A172 (cell line): ENCODE measurements at regions not wholly inside any gene's neighbourhood (a gene's known extent, or its start where the extent isn't known, plus 50 kb on each side); places are given as distances from the start of the nearest gene placed in this dataset.

Source experiments
- DNase-seq: peaks from one replicate; pipeline ENCODE4 v3.0.0-alpha.2; 2015; ENCODE audit warnings: low spot score

DNA sequence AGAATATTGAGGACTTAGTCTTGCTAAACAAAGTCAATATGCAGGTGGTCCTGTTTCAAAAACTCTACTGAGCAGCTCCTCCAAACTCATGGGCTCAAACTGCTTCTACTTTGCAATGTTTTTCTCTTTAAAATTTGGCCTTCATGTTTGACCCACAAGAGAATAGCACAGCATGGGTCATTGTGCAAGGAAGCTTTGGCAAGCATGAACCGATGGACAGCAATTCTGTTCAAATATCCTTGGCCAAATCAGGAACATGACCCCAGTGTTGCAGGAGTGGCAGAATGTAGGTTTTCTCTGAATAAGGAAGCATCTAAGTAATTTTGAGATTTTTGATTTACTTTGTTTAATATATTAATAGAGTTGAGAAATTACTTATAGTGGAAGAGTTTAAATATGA lies 477.9 kb downstream of the KCNJ3 start:
- no peak for DNase-seq

DNA sequence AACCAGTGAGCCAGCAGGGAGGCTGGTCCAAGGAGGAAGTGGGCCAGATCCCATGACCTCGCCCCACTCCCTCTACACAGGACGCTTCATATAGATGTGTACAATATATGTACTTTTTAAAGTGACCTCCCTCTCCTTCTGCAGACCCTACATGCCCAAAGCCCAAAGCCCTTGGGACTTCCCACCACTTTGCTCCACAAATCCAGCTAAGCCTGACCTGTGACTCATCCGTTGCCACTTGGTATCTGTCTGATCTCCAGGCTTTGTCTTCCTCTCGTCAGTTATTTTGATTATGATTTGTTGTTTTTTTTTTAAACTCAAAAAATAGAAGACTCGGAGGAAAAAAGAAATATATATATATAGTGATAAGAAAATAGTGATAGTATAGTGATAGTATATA lies 470.8 kb downstream of the KCNJ3 start:
- peak; percentile 50 for DNase-seq

DNA sequence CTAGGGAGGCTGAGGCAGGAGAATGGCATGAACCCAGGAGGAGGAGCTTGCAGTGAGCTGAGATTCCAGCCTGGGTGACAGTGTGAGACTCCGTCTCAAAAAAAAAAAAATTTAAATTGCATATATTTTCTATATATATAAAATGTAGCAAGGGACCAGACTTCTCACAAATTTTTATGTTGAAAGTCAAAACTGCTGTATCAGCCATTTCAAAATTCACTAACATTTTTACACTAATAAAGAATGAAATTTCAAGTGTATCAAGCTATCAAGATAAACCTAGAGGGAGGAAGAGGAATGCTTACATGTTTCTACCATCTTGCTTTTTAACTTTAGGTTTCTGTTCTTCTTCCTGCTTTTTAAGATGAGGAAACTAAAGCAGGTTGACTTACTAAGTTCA lies 464.0 kb downstream of the KCNJ3 start:
- no peak for DNase-seq

DNA sequence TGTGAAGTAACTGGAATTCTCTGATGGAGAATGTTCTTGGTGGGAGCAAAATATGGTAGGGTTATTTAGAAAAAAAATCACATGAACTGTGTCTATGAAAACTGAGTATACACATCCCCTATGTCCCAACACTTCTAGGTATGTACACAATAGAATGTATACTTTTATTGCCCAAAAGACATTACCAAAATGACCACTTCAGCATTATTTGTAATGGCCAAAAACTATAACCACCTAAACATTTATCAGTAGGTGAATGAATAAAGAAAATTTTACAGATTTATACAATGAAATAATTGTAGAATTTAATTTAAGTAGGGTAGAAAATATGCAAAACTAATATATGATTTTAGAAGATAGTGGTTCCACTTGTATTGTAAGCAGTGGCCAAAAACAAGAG lies 462.8 kb downstream of the KCNJ3 start:
- no peak for DNase-seq

DNA sequence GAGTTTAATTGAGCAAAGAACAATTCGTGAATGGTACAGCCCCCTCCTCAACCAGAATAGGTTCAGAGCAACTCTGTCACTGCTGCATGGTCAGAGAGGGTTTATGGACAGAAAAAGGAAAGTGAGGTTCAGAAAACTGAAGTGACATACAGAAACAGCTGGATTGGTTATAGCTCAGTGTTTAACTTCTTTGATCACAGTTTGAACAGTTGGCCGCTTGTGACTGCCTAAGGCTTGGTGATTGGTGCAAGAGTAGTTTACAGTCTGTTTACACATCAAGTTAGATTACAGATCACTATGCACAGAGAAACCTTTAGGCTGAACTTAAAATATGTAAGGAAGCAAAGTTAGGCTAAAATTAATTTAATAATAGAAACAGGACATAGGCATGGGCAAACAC lies 459.2 kb downstream of the KCNJ3 start:
- DNase-seq: no peak

DNA sequence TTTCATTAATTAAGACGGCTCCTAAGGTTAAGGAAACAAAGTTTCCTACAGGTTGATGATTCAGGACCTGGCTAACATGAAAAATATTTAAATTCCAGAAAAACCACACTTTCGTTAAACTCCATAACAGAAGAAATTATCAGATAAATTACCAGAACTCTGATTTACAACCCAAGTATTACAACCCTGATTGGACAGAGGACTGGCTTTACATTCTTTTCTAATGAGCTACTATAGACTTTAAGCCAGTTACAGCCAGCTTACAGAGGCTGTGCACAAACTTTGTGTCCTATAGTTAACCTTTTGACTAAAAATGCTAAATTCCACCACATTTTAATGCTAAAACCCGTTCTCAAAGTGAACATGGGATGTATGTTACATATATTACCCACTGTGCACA lies 458.6 kb downstream of the KCNJ3 start:
- peak; percentile 85 for DNase-seq

DNA sequence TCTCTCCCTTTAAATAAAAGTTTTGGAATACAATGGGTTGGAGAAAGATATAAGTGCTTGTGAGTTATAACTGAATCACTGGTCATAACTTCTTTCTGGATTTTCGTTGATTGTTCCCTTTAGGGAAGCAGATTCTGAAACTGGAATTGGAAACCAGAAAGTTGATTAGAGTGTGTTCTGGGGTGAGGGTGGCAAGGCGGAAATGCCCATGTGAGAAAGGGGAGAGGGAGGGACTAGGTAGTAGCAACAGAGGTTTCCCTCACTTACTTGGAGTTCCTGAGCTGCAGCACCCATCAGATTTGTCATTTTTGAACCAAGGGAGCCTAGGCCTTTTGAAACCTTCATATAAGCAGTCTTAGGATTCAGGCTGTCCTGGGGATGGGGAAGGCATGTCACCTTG lies 453.4 kb downstream of the KCNJ3 start:
- DNase-seq: no peak

DNA sequence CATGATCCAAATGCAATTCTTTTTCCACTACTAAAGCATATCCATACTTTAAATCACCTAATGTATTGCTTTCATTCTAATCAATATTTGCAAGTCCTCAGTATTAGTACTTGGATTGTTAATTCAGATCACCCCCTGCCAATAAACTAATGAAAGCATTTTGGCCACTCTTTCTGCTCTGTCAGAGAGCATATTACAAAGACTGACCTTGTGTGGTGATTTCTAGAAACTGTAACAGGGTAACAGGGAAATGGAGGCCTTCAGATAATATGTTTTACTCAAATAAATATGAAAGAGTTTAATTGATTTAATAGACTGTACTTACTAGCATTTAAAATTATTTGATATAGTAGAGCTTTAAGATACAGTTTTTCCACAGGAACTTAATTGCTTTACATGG lies 453.0 kb downstream of the KCNJ3 start:
- DNase-seq: no peak

DNA sequence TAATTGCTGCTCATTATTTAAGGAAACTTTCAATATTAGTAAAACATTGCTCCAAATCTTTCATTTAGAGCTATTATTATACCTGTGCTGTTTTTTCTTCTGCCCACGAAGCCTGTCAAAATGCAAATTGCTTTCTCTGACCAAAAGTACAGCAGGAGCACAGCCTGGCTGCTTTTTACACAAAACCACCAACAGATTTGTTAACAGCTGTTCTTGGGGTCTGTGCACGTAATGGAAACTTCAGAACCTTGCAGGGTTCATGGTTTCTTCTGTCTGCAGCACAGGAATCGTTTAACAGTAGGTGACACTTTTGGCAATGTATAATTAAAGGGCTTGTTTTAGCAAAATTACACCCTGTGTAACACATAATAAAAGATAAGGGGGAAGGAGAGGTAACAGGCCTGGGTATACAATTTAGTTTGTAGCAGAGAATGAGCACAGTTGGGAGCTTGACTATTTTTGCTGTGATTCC lies 447.3 kb downstream of the KCNJ3 start:
- no peak for DNase-seq

DNA sequence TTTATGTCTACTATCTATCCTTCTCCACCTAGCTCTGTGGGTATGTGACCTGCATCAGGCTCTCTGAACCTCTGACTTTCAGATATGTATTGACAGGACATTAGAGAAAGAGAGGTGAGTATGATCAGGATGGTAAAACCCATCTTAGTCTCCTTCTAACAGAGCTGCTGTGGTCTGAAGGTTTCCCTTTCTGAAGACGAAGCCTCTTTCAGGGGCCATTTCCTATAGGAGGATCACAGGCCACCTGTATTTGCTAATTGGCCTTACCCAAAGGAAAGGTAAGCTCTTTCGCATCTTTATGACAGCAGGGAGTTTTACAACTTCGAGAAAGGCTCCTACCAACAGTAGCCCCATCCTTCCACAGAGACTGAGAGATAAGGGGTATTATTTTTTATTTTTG lies 442.9 kb downstream of the KCNJ3 start:
- no peak for DNase-seq

DNA sequence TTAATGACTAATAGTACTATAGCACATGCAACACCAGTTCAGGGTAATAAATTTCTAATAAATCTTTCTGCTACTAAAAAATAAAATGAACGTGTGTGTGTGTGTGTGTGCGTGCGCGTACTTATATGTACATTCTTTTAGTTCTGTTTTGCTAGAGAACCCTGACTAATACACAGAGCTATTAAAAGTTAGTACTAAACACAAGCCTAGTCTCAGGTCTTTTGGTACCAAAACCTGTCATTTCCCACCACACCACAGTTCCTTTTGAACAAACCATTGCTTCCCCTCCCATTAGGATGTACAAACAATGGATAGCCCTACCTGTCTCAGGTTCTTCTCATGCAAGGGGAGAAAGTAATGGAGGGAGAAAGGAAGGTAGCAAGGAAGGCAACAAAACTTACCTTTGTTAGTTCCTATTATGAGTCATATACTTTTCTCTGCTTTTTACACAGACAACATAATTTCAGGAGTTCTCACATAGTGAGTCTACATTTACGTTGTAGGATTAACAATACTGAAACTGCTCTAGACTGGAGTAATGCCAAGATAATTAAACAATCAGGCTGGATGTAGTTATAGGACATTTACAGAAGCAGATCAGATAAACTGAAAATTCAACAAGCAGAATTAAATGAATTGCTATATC lies 427.2 kb downstream of the KCNJ3 start:
- no peak for DNase-seq

DNA sequence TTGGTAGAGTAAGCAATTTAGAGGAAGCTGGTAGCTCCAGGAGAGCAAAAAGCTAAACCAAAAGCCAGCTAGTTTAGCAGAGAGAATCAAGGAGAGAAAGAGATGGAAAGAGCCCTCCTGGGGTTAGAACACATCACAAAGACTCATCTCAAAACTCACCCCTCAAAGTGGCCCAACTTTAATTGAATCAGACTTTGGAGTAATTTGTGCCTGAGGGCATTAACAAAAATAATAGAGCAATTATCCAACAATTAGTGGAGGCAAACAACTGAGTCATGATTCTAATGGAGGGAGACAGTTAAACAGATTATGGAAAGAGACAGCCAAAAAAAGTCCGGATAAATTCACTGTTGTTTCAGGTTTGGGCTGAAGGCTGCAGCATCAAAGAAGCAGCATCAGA lies 417.4 kb downstream of the KCNJ3 start:
- no peak for DNase-seq

DNA sequence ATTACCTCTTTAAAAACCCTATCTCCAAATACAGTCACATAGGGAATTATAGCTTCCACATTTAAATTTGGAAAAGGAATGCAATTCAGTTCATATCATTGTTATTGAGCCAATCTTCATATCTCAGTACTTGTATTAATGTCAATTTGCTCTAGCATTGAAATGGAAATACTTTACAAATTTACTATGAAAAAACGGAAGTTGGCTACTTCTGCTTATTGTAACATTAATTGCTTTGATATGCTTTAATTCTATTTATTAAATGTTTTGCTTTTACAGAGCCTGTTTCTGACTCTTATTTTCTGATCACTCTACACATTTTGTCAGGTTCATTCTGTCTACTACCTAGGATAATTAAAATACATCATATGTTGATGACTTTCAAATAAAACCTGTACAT lies 412.6 kb downstream of the KCNJ3 start:
- DNase-seq: no peak

DNA sequence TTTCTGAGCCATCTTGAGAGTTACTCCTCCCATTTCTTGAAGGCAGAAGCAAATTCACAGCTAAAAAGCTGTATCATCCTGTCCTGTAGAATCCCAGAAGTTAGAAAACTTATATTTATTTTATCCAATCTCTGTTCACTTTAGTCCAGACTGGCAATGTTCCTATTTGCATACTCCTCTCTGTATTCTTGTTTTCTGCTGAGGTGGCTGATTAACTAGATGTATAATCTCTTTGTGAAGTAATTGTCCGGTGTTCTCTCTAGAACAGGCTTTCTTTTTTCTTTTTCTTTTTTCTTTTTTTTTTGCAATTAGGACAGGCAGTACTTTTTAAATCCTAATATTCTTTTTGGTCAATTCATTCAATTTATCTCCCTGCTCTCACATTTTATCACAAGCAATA lies 411.0 kb downstream of the KCNJ3 start:
- DNase-seq: no peak

DNA sequence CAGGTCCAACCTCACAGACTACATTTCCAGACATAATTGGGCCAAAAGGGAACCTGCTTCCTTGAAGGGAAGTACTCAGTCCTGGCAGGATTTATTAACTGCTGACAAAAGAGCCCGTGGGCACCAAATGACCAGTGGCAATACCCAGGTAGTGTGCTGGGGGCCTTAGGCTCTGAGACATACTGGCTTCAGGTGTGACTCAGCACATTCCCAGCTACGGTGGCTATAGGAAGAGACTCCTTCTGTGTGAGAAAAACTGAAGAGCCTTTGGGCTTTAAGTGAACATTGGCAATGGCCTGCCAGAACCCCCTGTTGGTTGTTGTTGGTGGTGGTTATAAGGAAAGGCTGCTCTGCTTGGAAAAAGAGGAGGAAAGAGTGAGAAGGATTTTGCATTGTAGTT lies 401.8 kb downstream of the KCNJ3 start:
- peak; percentile 40 for DNase-seq

DNA sequence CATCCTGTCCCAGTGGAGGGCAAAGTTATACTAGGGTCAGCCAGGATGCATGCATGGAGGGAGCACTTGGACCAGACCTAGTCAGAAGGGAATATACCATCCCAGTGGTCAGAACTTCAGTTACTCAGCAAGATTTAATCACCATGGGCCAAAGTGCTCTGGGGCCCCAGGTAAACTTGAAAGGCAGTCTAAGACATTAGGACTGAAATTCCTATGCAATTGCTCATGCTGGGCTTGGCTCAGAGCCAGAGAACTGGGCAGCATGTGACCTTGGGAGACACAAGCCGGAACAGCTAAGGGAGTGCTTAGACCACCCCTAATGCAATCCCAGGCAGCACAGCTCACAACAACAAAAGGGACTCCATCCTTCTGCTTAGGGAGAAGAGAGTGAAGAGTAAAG lies 401.3 kb downstream of the KCNJ3 start:
- peak; percentile 80 for DNase-seq

DNA sequence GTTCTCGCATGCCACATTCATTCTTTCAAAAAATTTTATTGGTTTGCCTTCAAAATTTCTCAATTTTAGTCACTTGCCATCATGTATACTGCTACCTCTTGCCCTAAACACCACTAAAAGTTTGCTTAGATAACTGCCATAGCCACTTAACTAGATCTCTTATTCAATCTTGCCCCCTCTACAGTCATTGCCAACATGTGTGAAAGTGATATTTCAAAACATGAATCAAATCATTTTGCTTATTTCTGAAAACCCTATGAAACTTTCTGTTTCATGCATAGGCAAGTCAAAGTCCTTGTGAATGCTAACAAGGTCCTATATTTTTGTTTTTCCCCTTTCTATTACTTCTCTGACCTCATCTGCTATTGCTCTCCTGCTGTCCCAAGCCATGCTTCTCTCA lies 397.1 kb downstream of the KCNJ3 start:
- DNase-seq: no peak

DNA sequence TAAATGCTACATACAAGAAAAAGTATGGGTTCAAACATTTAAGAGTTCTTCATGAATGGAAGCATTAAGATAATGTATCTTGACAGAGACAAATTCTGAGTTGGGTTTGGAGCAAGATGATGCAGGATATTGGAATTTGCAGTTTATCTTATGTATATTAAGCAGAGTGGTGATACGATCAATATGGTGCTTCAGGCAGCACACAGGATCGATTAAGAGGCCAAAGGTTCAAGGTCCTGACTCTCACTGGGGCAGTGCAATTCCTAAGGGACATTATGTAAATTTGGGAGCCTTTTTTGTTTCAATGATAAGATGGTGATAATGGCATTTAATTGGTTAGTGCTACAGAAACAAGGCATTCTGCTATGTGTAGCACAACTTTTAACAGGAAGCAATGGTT lies 381.9 kb downstream of the KCNJ3 start:
- no peak for DNase-seq

DNA sequence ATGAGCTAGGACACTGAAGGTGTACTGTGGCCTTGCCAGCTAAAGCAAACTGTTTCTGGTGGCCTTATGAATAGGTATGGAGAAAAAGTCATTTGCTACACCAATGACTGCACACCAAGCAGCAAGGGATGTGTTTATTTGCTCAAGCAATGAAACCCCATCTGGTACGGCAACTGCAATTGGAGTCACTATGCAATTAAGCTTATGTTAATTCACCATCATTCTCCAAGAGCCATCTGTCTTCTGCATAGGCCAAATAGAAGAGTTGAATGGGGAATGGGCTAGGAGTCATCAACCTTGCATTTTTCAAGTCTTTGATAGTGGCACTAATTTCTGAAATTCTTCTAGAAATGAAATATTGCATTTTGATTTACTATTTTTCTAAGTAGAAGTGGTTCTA lies 372.0 kb downstream of the KCNJ3 start:
- no peak for DNase-seq

DNA sequence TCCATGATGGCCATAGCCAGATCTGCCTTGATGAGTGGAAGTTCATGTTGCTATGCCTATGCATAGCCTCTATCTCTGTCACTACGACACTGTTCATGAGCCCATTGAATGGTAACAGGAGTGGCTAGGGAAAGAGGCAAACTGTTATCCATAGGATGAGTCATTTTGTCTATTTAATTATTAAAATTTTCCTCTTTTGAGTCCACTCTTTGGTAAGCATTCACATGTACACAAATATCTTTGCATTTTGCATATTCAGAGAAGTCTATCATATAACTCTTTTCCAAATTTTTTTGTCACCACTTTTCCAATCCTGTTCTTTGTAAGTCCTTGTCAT lies 364.4 kb downstream of the KCNJ3 start:
- no peak for DNase-seq

DNA sequence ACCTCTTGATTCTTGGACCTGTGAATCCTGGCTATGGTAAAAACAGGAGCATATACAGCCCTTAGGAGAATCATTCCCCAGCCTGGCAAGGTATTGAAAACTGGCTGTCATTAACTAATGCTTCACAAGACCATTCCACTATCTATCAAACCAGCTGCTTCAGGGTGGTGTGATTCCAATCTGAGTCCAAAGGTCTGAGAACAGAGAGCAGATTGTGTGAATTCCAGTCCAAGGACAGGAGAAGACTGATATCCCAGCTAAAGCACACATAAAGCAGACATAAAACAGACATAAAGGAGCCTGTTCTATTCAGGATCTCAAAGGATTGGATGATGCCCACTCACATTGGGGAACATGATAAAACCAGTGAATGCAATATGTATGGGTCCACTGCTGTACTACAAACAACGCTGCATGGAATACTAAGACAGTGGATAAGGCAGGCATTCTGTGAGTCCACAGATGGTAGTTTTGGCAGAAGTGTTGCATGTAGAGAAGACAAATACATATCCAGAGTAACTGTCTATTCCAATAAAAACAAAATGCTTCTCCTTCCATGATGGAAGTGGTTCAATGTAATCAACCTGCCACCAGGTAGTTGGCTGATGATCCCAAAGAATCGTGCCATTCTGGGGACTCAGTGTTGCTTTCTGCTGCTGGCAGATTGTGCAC lies 363.9 kb downstream of the KCNJ3 start:
- no peak for DNase-seq

DNA sequence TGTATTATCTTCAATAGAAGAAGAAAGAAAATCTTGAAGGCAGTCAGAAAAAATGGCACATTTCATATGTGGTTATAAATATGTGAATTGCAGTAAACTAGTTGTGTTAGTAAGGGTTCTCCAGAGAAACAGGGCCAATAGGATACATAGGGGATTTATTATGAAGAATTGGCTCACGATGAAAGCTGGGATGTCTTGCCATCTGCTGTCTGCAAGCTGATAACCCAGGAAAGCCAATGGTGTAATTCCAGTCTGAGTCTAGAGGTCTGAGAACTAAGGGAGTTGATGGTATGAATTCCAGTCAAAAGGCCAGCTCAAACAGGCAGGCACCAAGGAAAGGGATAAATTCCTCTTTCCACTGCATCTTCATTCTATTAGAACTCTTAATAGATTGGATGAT lies 362.4 kb downstream of the KCNJ3 start:
- no peak for DNase-seq

DNA sequence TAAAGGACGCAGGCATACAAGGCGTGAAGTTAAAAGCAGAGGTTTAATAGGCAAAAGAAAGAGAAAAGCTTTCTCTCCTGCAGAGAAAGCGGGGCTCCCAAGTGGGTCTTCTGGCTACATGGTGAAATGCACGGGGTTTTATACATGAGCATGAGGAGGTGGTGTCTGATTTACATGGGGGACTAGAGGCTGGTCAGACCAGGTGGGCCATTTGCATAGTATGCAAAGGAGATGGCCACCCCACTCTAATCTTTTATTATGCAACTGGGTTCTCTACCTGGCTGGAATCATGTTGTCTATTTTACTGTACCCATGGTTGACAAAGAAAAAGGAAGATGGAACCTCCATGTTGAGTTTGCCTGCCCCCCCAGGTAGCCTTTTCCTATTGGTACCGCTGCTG lies 356.2 kb downstream of the KCNJ3 start:
- DNase-seq: no peak

DNA sequence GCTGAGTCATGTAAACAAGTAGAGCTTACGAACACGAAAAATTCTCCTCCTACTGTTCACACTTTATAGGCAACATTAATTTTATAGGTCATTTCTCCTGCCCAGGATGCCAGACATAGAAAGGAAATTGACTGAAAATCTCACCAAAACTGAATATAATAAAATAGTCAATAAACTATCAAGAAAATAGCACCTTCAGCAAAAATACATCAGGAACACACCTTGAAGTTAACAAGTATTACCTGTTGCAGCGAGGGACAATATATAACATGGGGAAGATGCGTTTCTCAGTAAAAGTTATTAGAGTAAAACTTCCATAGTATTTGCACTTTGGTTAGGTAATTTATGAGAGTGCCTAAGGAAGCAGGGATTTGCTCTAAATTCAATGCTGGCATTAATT lies 344.6 kb downstream of the KCNJ3 start:
- DNase-seq: no peak
